ENCODE measurements at regions not wholly inside any gene's neighbourhood (a gene's known extent, or its start where the extent isn't known, plus 50 kb on each side); places are given as distances from the start of the nearest gene placed in this dataset.

DNA sequence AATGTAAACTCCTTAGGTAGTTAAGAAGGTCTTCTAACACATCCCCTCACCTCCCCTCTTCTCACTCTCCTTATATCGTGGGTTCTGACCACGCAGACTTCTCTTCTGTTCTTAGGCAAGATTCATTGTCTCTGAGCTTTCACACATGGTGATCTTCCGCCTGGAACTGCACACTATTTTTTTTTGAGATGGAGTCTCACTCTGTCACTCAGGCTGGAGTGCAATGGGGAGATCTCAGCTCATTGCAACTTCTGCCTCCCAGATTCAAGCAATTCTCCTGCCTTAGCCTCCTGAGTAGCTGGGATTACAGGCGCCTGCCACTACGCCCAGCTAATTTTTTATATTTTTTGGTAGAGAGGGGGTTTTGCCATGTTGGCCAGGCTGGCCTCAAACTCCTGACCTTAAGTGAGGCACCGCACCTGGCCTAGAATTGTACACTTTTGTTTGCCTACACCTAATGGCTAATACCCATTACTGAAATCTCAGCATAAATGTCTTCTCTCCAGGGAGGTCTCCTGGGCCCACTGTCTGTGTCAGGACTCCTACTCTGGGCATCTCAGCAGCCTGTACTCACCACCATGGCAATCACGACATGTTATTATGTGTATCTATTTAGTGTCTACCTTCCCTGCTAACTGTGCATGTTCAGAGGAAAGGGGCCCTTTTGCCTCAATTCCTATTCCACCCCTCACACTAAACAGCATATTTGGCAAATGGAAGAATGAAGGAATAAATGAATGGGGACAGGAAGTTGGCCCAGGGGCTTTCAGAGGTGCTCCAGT, 646.3 kb upstream of the DPP6 start:
- intact Hi-C loops (cut with DNase I), result no loop called here
- DNase-seq (no peak), ATAC-seq (no peak)
- Histone ChIP-seq H3K27ac (no peak overlapping the region), H3K36me3 (no peaks in the 10 kb centered on the region), H3K4me1 (no peaks in the 10 kb centered on the region), H3K27me3 (no peaks in the 10 kb centered on the region), H3K4me3 (no peak overlapping the region), H3K9me3 (peaks cover 0 to 6% (median 0%) of the 10 kb centered on the region in 11 donors)
- 79 to 80% methylated on average over 7 of the region's 7 CpGs for WGBS, 2 donors
- TF ChIP-seq, protein P1, sequence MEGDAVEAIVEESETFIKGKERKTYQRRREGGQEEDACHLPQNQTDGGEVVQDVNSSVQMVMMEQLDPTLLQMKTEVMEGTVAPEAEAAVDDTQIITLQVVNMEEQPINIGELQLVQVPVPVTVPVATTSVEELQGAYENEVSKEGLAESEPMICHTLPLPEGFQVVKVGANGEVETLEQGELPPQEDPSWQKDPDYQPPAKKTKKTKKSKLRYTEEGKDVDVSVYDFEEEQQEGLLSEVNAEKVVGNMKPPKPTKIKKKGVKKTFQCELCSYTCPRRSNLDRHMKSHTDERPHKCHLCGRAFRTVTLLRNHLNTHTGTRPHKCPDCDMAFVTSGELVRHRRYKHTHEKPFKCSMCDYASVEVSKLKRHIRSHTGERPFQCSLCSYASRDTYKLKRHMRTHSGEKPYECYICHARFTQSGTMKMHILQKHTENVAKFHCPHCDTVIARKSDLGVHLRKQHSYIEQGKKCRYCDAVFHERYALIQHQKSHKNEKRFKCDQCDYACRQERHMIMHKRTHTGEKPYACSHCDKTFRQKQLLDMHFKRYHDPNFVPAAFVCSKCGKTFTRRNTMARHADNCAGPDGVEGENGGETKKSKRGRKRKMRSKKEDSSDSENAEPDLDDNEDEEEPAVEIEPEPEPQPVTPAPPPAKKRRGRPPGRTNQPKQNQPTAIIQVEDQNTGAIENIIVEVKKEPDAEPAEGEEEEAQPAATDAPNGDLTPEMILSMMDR (IDR thresholded peaks at IDR 0.05), result no peak

GRCh38 chr7:153406486-153406872, 645.7 kb upstream of the DPP6 start:
- TF ChIP-seq, protein P1 (IDR thresholded peaks at IDR 0.05), result no peak
- no peak for ATAC-seq
- intact Hi-C loops (cut with DNase I), result no loop called here
- Histone ChIP-seq H3K36me3 (no peaks in the 10 kb centered on the region), H3K9me3 (peaks cover 0 to 10% (median 0%) of the 10 kb centered on the region in 11 donors), H3K4me1 (no peaks in the 10 kb centered on the region), H3K27me3 (no peaks in the 10 kb centered on the region), H3K4me3 (no peak overlapping the region), H3K27ac (no peak overlapping the region)
- WGBS, 2 donors, result 43 to 55% methylated on average over 6 of the region's 6 CpGs
- no peak for DNase-seq

- ATAC-seq, result no peak
Measured at GRCh38 chr7:153407291-153408046, 644.7 kb upstream of the DPP6 start.

More at GRCh38 chr7:153407291-153408046, 644.7 kb upstream of the DPP6 start:
- Histone ChIP-seq H3K4me1 (no peaks in the 10 kb centered on the region), H3K36me3 (no peaks in the 10 kb centered on the region), H3K4me3 (no peak overlapping the region), H3K9me3 (peaks cover 0 to 19% (median 0%) of the 10 kb centered on the region in 11 donors), H3K27ac (no peak overlapping the region), H3K27me3 (no peaks in the 10 kb centered on the region)
- intact Hi-C loops (cut with DNase I), result no loop called here
- no peak for DNase-seq
- TF ChIP-seq, protein P1 (IDR thresholded peaks at IDR 0.05), result no peak
- WGBS, 2 donors, result 75 to 77% methylated on average over 4 of the region's 4 CpGs

Measured in heart right ventricle (tissue), 16 donors.